ENCODE measurements at regions not wholly inside any gene's neighbourhood (a gene's known extent, or its start where the extent isn't known, plus 50 kb on each side); places are given as distances from the start of the nearest gene placed in this dataset.

DNA sequence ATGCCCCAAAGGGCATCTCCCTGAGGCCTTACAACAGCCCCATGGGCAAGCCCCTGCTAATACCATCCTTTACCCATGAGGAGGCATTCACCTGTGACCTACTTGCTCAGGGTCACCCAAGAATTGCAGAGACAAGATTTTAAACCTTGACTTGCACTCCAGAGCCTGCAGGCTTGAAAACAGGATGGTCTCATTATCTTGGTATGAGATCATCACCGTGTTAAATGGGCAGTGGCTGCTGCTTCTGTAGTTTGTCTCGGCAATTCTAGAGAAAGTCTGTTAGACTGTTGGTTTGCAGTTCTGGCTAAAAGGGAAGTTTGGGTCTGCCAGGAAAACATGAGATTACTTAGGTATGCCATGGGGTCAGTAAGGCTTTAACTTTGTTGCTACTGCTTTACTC is 698.9 kb downstream of the GALR1 start:
- no peaks in the 10 kb centered on the region for H3K36me3 ChIP-seq (ENCODE audit: control insufficient read depth, insufficient read depth, low read length)
- POLR2A ChIA-PET = no interaction called here
- TF ChIP-seq, protein P1, sequence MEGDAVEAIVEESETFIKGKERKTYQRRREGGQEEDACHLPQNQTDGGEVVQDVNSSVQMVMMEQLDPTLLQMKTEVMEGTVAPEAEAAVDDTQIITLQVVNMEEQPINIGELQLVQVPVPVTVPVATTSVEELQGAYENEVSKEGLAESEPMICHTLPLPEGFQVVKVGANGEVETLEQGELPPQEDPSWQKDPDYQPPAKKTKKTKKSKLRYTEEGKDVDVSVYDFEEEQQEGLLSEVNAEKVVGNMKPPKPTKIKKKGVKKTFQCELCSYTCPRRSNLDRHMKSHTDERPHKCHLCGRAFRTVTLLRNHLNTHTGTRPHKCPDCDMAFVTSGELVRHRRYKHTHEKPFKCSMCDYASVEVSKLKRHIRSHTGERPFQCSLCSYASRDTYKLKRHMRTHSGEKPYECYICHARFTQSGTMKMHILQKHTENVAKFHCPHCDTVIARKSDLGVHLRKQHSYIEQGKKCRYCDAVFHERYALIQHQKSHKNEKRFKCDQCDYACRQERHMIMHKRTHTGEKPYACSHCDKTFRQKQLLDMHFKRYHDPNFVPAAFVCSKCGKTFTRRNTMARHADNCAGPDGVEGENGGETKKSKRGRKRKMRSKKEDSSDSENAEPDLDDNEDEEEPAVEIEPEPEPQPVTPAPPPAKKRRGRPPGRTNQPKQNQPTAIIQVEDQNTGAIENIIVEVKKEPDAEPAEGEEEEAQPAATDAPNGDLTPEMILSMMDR (IDR thresholded peaks at IDR 0.05; ENCODE audit: insufficient read depth, low read depth, low read length) = no peak
- no peak overlapping the region for H3K4me3 ChIP-seq (ENCODE audit: low read depth, low read length)
- CTCF ChIA-PET = no interaction called here
- DNase-seq (ENCODE audit: low read depth) = no peak
- H3K27me3 ChIP-seq (ENCODE audit: control insufficient read depth, insufficient read depth, low read length) = no peaks in the 10 kb centered on the region

DNA sequence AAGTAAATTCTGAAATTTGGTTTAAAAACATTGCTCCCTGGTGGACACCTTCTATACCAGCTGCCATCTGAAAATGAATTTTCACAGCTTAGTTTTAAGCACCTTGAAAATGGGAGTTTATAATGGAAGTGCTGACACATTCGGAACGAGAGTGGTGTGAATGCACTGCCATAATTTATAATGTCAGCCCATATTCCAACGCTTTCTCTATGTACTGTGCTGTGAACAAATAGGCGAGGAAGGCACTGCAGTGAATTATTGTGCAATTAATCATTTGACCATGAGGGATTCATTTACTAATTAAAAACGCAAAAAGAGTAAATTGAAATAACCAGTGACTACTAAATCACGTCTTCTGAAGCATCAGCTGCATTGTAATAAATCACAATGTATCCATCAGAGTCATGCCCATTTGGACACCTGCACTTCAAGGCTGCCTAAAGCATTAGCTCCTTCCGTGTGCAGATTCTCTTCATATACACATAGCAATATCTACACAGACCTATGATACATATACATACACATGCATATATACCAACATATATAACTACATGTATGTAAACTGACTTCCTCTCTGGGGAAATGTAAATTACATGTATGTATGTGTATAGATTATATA is 699.8 kb downstream of the GALR1 start:
- TF ChIP-seq, protein P1 (IDR thresholded peaks at IDR 0.05; ENCODE audit: insufficient read depth, low read depth, low read length) = no peak
- no peaks in the 10 kb centered on the region for H3K36me3 ChIP-seq (ENCODE audit: control insufficient read depth, insufficient read depth, low read length)
- POLR2A ChIA-PET = no interaction called here
- no peak overlapping the region for H3K4me3 ChIP-seq (ENCODE audit: low read depth, low read length)
- CTCF ChIA-PET = no interaction called here
- no peaks in the 10 kb centered on the region for H3K27me3 ChIP-seq (ENCODE audit: control insufficient read depth, insufficient read depth, low read length)
- DNase-seq (ENCODE audit: low read depth) = no peak

DNA sequence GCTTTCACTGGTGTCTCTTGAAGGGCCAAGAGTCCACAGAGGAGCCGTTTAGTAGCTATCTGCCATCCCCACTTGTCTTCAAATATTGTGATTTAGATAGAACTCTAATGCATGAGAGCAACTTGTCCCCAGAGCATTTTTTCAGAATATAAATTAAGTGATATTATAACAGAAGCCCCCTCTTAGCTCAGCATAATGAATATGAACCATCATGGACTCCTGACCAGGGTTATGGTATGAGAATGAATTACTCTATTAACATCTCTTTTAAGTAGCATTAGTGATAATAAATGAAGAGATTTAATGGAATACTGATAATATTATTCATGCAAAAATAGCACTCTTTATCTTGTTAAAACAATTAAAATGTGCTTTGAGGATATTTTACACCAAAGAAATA is 709.6 kb downstream of the GALR1 start:
- no peaks in the 10 kb centered on the region for H3K27me3 ChIP-seq (ENCODE audit: control insufficient read depth, insufficient read depth, low read length)
- TF ChIP-seq, protein P1 (IDR thresholded peaks at IDR 0.05; ENCODE audit: insufficient read depth, low read depth, low read length) = no peak
- no peaks in the 10 kb centered on the region for H3K36me3 ChIP-seq (ENCODE audit: control insufficient read depth, insufficient read depth, low read length)
- CTCF ChIA-PET = no interaction called here
- no peak overlapping the region for H3K4me3 ChIP-seq (ENCODE audit: low read depth, low read length)
- POLR2A ChIA-PET = no interaction called here
- no peak for DNase-seq (ENCODE audit: low read depth)

DNA sequence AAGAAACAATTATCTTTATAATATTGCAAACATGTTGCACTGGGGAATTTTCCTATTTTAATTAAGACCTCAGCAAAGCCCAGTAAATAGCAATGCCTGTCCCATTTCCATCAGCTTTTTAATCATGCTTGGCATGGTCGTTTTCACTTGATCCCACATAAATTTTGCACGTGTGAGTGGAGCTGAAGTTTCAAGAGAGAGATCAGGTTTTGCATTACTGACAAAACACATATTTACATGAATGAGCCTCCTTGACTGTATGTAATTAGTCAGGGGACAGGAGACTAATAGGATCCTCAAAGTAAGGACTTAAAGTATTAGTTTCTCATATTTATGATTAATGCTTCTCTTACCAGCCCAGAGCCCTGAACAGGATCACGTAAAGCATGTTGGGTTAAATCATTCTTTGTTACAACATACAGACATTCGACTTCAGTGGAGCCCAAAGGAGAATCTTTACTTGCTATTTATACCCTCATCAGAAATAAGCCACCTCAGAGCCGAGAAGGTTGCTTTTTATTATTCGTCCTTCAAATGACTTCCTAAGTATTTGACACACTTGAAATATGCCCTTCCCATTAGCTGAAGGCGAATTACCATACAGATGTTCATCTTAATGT is 711.3 kb downstream of the GALR1 start:
- TF ChIP-seq, protein P1 (IDR thresholded peaks at IDR 0.05; ENCODE audit: insufficient read depth, low read depth, low read length) = no peak
- no peaks in the 10 kb centered on the region for H3K36me3 ChIP-seq (ENCODE audit: control insufficient read depth, insufficient read depth, low read length)
- no peak for DNase-seq (ENCODE audit: low read depth)
- no peak overlapping the region for H3K4me3 ChIP-seq (ENCODE audit: low read depth, low read length)
- no peaks in the 10 kb centered on the region for H3K27me3 ChIP-seq (ENCODE audit: control insufficient read depth, insufficient read depth, low read length)
- ChIA-PET CTCF (no interaction called here), POLR2A (no interaction called here)

DNA sequence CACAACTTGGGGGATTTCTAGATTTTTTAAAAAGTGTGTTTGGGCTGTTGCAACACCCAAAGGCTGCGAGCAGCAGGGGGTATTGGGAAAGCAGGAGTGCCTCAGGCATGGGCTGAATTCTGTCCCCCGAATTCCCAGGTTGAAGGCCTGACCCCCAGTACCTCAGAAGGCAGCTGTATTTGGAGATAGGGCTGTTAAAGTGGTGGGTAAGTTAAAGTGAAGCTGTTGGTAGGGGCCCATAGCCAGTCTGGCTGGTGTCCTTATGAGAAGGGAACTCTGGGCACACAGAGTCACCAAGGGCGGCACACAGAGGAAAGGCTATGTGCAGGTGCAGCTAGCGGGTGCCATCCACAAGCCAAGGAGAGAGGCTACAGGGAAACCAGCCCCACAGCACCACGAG is 717.4 kb downstream of the GALR1 start:
- DNase-seq (ENCODE audit: low read depth) = no peak
- ChIA-PET CTCF (no interaction called here), POLR2A (no interaction called here)
- TF ChIP-seq, protein P1 (IDR thresholded peaks at IDR 0.05; ENCODE audit: insufficient read depth, low read depth, low read length) = no peak
- H3K4me3 ChIP-seq (ENCODE audit: low read depth, low read length) = no peak overlapping the region
- H3K36me3 ChIP-seq (ENCODE audit: control insufficient read depth, insufficient read depth, low read length) = no peaks in the 10 kb centered on the region
- H3K27me3 ChIP-seq (ENCODE audit: control insufficient read depth, insufficient read depth, low read length) = no peaks in the 10 kb centered on the region
